ENCODE measurements at regions not wholly inside any gene's neighbourhood (a gene's known extent, or its start where the extent isn't known, plus 50 kb on each side); places are given as distances from the start of the nearest gene placed in this dataset.
A peak's percentile ranks its signal among the peaks of the same experiment; 100 is the strongest.

DNA sequence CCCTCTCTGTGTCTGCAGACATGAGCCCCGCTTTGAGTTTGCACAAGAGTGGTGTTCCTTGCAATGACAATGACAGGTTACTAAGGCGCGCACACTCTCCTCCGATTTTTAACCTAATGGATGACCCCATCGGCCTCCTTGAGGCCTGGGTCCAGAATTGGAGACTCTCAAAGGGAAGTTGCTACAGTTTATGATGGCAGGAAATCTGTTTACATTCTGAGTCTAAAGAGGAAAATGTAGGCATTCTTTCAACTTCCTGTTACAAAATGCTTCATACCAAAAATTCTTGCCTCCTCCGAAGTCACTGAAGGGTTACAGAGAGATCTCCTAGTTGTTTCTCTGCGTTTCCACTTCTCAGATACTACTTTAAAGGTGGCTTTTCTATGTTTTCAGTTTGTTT, 225.3 kb upstream of the AGAP1 start:
- ChIA-PET CTCF (no interaction called here), POLR2A (no interaction called here)
- peak; percentile 10 for DNase-seq (ENCODE audit: low read depth)
- Histone ChIP-seq H3K4me3 (ENCODE audit: low read depth, low read length) (no peak overlapping the region), H3K36me3 (ENCODE audit: control insufficient read depth, insufficient read depth, low read length) (no peaks in the 10 kb centered on the region), H3K27me3 (ENCODE audit: control insufficient read depth, insufficient read depth, low read length) (no peaks in the 10 kb centered on the region)
- TF ChIP-seq, protein P1, sequence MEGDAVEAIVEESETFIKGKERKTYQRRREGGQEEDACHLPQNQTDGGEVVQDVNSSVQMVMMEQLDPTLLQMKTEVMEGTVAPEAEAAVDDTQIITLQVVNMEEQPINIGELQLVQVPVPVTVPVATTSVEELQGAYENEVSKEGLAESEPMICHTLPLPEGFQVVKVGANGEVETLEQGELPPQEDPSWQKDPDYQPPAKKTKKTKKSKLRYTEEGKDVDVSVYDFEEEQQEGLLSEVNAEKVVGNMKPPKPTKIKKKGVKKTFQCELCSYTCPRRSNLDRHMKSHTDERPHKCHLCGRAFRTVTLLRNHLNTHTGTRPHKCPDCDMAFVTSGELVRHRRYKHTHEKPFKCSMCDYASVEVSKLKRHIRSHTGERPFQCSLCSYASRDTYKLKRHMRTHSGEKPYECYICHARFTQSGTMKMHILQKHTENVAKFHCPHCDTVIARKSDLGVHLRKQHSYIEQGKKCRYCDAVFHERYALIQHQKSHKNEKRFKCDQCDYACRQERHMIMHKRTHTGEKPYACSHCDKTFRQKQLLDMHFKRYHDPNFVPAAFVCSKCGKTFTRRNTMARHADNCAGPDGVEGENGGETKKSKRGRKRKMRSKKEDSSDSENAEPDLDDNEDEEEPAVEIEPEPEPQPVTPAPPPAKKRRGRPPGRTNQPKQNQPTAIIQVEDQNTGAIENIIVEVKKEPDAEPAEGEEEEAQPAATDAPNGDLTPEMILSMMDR (IDR thresholded peaks at IDR 0.05; ENCODE audit: insufficient read depth, low read depth, low read length): no peak

DNA sequence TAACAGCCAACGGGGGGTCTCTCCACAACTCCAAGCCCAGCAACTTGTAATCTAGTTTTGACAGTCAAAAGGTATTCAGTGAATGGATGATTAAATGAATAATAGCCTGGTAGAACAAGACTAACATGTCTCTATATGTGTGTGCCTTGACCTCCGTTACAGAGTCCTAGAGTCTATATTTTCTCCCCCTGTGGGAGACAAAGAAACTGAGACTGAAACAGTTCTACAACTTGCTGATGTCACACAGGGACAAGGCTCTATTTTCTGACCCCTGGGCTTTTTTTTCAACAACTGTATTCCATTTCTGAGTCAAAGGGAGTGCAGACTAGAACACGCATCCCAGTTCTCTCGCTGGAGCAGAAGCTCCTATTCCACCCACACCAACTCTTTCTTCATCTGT, 223.6 kb upstream of the AGAP1 start:
- H3K4me3 ChIP-seq (ENCODE audit: low read depth, low read length): no peak overlapping the region
- TF ChIP-seq, protein P1 (IDR thresholded peaks at IDR 0.05; ENCODE audit: insufficient read depth, low read depth, low read length): no peak
- no peaks in the 10 kb centered on the region for H3K36me3 ChIP-seq (ENCODE audit: control insufficient read depth, insufficient read depth, low read length)
- ChIA-PET POLR2A (no interaction called here), CTCF (interaction anchor here (0.6 kb wide), 1 partner anchor 128 kb away, joined by 3 read pairs; no protein-coding TSS in a partner anchor)
- H3K27me3 ChIP-seq (ENCODE audit: control insufficient read depth, insufficient read depth, low read length): no peaks in the 10 kb centered on the region
- DNase-seq (ENCODE audit: low read depth): no peak

DNA sequence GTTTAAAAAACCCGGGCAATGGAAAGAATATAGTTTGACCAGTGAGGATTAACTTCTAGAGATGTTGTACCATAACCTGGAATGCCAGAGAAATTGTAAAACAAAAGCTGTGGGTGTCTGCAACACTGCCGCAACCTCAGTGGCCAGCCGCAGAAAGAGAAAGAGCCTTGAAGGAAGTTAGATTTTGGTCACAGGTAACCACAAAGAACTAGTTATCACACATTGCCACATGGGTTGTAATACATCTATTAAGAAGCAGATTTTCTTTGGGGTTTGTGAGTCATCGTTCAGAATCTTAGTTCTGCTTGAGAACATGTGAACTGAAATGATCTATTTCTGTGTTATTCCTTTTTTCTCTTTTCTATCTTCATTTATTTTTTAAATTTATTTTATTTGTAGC, 222.9 kb upstream of the AGAP1 start:
- CTCF ChIA-PET: interaction anchor here (0.6 to 0.7 kb wide), 3 partner anchors 28 to 399 kb away, joined by 3 to 4 read pairs (median 3); no protein-coding TSS in a partner anchor
- Histone ChIP-seq H3K4me3 (ENCODE audit: low read depth, low read length) (no peak overlapping the region), H3K27me3 (ENCODE audit: control insufficient read depth, insufficient read depth, low read length) (no peaks in the 10 kb centered on the region), H3K36me3 (ENCODE audit: control insufficient read depth, insufficient read depth, low read length) (no peaks in the 10 kb centered on the region)
- peak; percentile 20 for DNase-seq (ENCODE audit: low read depth)
- TF ChIP-seq, protein P1 (IDR thresholded peaks at IDR 0.05; ENCODE audit: insufficient read depth, low read depth, low read length): no peak
- POLR2A ChIA-PET: no interaction called here

DNA sequence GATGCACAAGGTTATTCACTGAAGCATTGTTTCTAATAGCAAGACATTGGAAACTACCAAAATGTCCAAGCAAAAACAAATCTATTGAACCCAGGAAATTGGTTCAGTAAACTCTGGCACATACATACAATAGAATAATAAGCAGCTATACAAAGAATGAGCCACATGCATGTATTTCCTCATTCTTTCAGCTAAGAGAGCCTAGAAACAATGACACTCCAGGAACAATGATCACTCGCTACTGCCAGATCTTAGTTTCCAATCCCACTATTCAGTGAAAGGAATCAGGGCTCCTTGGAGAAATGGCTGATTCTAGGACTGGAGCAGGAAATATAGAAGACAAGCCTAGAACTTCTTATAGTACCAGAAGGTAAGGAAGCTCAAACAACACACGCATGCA, 221.9 kb upstream of the AGAP1 start:
- ChIA-PET CTCF (interaction anchor here (0.7 kb wide), 1 partner anchor 398 kb away, joined by 4 read pairs; no protein-coding TSS in a partner anchor), POLR2A (no interaction called here)
- Histone ChIP-seq H3K4me3 (ENCODE audit: low read depth, low read length) (no peak overlapping the region), H3K27me3 (ENCODE audit: control insufficient read depth, insufficient read depth, low read length) (no peaks in the 10 kb centered on the region), H3K36me3 (ENCODE audit: control insufficient read depth, insufficient read depth, low read length) (no peaks in the 10 kb centered on the region)
- TF ChIP-seq, protein P1 (IDR thresholded peaks at IDR 0.05; ENCODE audit: insufficient read depth, low read depth, low read length): no peak
- DNase-seq (ENCODE audit: low read depth): no peak

DNA sequence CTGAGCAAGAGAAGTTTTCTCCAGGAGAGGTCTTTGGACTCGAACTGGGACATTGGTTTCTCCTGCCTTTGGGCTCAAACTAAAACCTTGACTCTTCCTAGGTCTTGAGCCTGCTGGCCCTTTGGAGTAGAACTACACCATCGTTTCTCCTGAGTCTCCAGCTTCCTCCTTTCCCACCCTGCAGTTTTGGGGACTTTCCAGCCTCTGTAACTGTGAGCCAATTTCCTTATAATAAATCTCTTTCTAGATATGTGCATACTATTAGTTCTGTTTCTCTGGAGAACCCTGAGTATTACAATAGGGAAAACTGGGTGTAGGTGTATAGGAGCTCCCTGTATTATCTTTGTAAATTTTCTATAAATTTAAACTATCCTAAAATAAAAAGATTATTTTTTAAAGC, 219.8 kb upstream of the AGAP1 start:
- TF ChIP-seq, protein P1 (IDR thresholded peaks at IDR 0.05; ENCODE audit: insufficient read depth, low read depth, low read length): no peak
- no peak for DNase-seq (ENCODE audit: low read depth)
- H3K4me3 ChIP-seq (ENCODE audit: low read depth, low read length): no peak overlapping the region
- no peaks in the 10 kb centered on the region for H3K36me3 ChIP-seq (ENCODE audit: control insufficient read depth, insufficient read depth, low read length)
- POLR2A ChIA-PET: no interaction called here
- CTCF ChIA-PET: no interaction called here
- no peaks in the 10 kb centered on the region for H3K27me3 ChIP-seq (ENCODE audit: control insufficient read depth, insufficient read depth, low read length)
